ENCODE measurements at regions not wholly inside any gene's neighbourhood (a gene's known extent, or its start where the extent isn't known, plus 50 kb on each side); places are given as distances from the start of the nearest gene placed in this dataset.

- no peak for DNase-seq
Measured at GRCh38 chr5:124664287-124664686, 82.2 kb downstream of the ZNF608 start.

- no peak for DNase-seq
Measured at GRCh38 chr5:124663101-124663506, 83.3 kb downstream of the ZNF608 start.

DNA sequence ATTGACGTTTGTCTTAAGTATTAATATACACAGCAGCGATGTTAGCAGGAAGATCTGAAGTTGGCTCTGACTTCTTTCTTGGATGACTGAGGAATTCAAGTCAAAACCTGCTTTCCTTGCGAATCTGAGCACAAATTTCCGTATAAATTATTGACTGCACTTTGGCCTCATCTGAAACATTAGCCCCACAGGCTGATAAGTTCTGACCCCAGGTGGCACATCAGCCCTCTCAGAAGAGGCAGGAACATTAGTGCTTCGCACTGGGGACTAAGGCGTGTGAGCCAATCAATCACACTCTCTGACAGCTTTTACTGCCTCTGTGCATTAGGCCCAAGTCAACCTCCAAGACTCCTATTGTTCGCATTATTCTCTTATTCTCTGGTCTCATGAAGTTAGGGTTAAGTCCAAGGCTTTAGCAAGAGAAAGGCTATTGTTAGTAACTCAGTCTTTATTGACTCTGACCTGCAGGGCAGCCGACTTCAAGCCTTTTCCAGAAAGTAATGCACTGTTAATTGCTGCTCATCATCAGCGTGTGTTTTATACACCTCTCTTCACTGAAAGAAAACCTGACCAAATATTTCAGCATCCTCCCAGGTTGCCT, 84.2 kb downstream of the ZNF608 start:
- peak; percentile 75 for DNase-seq

- DNase-seq = peak; percentile 86
Measured at GRCh38 chr5:124661317-124662141, 84.9 kb downstream of the ZNF608 start.

GRCh38 chr5:124660229-124661093, 86.0 kb downstream of the ZNF608 start:
- DNase-seq = no peak

DNA sequence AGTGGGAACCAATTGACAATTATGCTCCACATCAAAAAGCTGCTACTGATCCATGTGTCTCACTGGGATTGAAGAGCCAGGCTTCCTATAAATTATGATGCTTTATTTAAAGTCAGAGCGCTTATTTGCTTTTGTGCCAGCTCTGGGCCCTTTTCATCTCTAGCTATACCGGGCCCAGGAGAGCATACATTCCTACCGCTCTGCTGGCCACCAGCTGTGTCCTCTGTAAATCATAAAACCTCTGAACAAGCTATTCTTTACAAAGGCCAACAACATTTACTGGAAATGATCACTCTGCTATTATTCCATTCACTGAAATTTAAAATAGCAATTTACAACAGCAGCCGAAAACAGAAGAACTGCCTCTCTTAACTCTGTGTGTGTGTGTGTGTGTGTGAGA, 86.6 kb downstream of the ZNF608 start:
- no peak for DNase-seq

DNA sequence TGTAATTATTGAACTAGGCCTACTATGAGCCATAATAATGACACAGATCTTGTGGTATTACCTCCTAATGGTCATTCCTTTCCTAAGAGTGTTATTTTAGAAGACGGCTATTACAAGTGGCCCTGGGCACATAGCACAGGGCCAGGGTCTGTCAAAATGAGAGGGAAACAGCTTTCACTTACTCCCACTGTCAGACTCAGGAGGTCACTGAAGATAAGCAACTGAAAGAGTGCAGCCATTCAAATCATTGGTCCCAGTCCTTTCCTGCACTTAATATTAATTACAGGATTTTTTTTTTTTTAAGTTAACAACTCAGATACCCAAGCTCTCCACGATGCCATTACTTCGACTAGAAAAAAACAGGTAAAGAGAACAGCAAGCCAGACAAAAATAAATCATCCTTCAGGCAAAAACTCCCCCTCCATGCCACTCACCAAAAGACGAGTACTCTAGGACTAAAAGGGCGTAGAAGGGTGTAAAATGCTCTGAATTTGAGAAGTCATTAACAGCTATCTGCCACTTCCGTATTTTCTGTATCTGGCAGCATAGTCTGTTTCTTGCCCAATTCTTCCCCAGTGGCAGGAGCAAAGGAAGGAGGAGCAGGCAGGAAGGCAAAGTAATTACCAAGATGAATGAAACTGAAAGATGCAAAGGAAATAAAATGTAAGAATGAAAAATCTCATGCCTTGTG, 87.4 kb downstream of the ZNF608 start:
- DNase-seq = no peak

DNA sequence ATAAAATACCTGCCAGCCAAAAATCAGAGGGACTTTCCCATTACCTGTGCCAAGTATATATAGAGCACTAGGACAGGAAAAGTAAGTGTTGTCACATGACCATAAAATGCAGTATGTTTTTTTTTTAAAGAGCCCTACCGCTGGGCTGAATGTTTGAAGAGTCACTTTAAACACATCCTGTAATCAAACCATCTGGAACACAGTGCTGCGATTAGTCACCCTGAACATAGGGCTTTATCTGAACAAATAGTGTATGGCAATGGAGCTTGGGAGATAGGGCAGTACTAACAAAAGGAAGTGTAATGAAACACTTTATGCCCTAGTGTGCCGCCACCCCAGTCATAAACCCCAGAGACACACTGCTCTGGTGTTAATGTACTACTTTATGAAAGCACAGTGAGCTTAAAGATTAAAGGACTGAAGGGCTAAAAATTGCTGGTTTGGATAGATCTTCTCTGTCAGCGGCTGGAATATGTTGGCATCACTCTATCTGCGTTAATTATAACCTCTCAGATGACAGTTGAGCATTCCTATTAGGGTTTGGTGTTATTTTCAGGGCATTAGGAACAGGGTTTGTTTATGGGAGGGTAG, 90.4 kb downstream of the ZNF608 start:
- DNase-seq = no peak

GRCh38 chr5:124655251-124655917, 91.1 kb downstream of the ZNF608 start:
- DNase-seq = no peak

DNA sequence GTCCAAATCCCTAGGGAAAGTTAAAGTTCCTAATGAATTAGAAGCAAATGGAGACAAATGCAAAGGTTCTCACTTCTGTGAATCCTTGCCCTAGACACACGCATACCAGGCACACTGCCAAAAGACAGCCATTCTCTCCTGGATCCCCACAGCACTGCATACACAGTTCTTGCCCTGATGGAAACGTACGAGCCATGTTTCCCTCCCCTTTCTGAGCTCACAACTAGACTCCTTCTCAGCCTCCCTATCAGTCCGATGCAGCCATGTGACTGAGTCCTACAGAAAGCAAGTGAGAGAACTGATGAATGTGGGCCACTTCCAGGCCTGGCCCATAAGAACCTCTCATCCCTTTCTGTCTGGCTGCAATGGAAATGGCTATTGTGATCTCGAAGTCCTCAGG, 92.0 kb downstream of the ZNF608 start:
- DNase-seq = no peak

DNA sequence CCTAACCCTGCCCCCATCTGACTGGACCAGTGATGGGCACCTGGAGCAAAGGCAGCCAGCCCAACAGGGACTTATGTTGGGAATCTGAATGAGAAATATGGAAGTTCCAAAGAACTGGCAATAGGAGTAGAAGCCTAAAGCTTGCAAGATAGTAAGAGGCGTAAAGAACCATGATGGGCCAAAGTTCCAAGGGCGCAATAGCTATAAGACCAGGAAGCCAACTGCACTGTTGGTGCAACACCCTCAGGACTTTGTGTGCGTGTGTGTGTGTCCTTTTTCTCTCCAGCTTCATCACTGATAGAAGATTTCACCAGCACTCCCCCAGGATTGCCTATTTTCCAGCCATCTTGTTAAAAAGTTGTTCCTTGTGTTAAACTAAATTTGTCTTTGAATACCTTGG, 92.8 kb downstream of the ZNF608 start:
- no peak for DNase-seq

GRCh38 chr5:124652892-124653441, 93.5 kb downstream of the ZNF608 start:
- DNase-seq = no peak

- no peak for DNase-seq
Measured at GRCh38 chr5:124652514-124652819, 94.0 kb downstream of the ZNF608 start.

GRCh38 chr5:124651663-124652513, 94.6 kb downstream of the ZNF608 start:
- DNase-seq = peak; percentile 88

DNA sequence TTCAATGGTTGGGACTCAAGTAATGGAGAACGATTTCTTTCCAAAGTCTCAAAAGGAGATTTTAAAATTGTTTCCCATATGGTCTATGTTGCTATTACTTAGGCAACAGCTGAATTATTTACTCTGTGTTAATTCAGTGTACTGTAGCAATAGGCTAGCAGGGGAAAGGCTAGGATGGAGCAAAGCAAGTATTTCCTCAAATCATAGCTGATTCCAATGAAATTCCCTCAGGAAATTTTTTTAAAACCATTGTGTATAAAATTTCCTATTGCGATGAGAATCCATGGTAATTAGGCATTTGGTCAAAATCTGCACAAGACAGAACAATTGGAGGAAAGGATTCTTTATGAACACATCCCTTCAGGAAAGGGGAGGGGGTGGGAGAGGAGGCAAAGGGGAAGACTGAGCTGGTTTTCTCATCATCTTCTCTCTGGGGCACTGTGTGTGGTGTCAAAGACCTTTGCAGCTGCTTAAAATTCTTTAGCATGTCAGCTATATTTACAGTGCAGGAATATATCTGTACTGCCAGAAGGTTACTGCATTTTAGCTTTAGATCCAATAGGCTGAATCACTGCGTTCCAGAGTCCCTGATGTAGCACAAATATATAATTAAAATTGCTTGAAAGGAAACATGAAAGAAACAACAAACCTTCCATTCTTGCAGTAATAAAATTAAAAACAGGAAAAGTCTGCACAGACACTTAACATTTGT, 95.3 kb downstream of the ZNF608 start:
- peak; percentile 70 for DNase-seq

DNA sequence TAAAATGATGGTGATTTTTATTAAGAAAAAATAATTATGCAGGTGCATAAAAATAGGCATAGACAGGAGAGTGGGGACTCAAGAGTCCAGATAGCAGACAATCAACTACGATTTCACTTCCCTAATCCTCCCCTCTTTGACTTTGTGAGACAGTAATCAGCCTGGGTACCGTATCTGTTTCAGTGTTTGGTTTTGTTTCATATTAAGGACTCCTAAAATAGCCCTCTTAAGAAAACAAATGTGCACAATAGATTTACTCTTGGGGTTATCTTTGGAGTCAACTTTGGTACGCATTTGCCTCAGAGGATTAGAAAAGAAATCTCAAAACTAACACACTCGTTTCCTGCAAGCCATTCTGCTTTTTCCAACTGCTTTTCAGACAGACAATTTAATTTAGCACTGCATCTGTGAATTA, 96.3 kb downstream of the ZNF608 start:
- no peak for DNase-seq

DNA sequence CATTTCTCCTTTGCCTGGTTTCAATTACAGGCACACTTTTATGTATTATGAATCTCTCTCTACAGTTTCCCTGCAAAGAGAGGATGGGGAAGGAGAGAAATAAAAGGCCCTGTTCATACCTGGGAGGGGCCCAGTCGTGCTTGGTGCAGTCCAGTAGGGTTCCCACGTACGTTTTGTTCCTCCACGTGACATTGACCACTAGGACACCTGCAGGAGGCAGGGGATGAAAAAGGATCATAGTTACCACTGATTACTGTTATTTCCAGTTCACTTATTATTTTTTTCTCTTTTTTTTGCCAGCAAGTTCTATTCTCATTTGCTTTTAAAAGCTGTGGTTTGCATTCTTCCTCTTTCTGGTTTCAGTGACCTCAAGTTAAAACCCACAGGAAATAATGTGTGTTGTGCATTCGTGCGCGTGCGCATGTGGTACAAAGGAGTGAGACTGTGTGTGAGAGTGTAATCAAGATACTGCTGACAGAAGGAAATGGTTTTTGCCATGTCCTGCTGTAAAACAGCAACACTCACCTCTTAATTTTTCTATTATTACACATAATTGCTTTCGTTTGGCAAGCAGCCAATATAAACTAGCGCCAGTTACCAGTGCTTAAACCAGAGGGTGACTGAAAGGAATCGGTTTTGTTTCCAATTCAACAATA, 96.8 kb downstream of the ZNF608 start:
- DNase-seq = no peak

GRCh38 chr5:124648902-124649467, 97.5 kb downstream of the ZNF608 start:
- no peak for DNase-seq

- no peak for DNase-seq
Measured at GRCh38 chr5:124647352-124647751, 99.1 kb downstream of the ZNF608 start.

All from left kidney (tissue), 1 donor.